ENCODE measurements at regions not wholly inside any gene's neighbourhood (a gene's known extent, or its start where the extent isn't known, plus 50 kb on each side); places are given as distances from the start of the nearest gene placed in this dataset.

- TF ChIP-seq POLR2A (IDR thresholded peaks at IDR 0.05; ENCODE audit: borderline replicate concordance, extremely low read depth, insufficient read depth, insufficient read length) (no peak), EGR1 (IDR thresholded peaks at IDR 0.05; ENCODE audit: low read depth) (no peak), ATF3 (IDR thresholded peaks at IDR 0.05) (no peak), REST (IDR thresholded peaks at IDR 0.05; ENCODE audit: low read depth) (no peak), EZH2phosphoT487 (IDR thresholded peaks at IDR 0.05; ENCODE audit: borderline replicate concordance) (no peak), SP1 (IDR thresholded peaks at IDR 0.05; ENCODE audit: low read depth) (no peak), ZBTB33 (IDR thresholded peaks at IDR 0.05; ENCODE audit: extremely low read depth, insufficient replicate concordance, low read length) (no peak), EZH2 (IDR thresholded peaks at IDR 0.05) (no peak), CTCF (IDR thresholded peaks at IDR 0.05 in 2 of 3, conservative IDR thresholded peaks at IDR 0.05 in 1 of 3; ENCODE audit: borderline replicate concordance in 1 of 3, insufficient read depth in 1 of 3, low read depth in 2 of 3, low read length in 2 of 3) (no peak), ZFX (IDR thresholded peaks at IDR 0.05) (no peak), RAD21 (IDR thresholded peaks at IDR 0.05; ENCODE audit: low read depth) (no peak), JUND (IDR thresholded peaks at IDR 0.05) (no peak), ZNF274 (IDR thresholded peaks at IDR 0.05; ENCODE audit: low read depth, low read length) (no peak)
Measured at GRCh38 chrY:19406246-19406645, 338.3 kb downstream of the KDM5D start.
